Activated CD8-positive, alpha-beta memory T cell treated with anti-CD3 and anti-CD28 coated beads for 48 hours (primary cell): ENCODE measurements at regions not wholly inside any gene's neighbourhood (a gene's known extent, or its start where the extent isn't known, plus 50 kb on each side); places are given as distances from the start of the nearest gene placed in this dataset.
"Not testable (repeated sequence)": the region's sequence is repeated elsewhere in the genome, so short reads cannot be mapped to it uniquely, and the experiment has no call there.

ENCODE experiments used
- DNase-seq, 3 experiments: peaks; one replicate each; pipeline ENCODE4 v3.0.0-alpha.2; 2020; ENCODE audit warnings: low read depth in 2 of 3, low spot score in 2 of 3

DNA sequence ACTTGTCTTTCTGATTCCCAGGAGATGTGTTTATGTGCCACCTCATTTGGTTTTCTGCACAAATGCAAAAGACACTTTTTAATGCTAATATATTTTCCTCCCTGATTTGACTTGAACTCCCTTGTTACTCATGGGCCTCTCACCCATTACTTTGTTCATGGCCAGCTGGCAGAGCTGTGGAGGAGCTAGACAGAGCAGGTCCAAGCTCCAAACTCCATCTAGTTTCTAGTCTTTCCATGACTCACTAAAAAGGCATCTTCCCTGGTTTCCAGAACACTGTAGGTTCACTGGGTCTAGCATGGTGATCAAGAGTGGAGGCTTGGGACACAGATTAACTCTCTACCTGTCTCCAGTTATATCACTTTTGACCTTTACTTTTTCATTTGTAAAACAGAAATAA is 161.0 kb upstream of the SLC28A3 start:
- DNase-seq = no peak

- no peak for DNase-seq
Measured at GRCh38 chr9:84502066-84502465, 161.5 kb upstream of the SLC28A3 start.

DNA sequence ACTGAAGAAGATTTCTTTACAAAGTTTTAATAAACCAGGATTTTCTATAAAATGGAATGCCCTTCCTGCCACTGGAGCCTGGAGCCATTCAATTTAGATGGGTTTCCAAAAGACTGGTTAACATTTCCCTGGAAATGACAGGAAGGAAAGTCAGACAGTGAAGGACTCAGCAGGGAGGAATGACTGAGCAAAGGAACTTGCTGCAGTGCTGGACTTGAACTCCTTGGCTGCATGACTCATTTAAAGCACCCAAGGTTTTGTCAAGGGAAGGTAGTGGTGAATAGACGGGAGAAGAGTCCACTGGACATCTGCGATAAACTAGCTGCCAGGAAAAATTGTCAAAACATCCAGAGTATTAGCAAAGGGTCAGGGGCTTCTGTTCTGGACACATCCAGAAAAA is 163.8 kb upstream of the SLC28A3 start:
- no peak for DNase-seq

DNA sequence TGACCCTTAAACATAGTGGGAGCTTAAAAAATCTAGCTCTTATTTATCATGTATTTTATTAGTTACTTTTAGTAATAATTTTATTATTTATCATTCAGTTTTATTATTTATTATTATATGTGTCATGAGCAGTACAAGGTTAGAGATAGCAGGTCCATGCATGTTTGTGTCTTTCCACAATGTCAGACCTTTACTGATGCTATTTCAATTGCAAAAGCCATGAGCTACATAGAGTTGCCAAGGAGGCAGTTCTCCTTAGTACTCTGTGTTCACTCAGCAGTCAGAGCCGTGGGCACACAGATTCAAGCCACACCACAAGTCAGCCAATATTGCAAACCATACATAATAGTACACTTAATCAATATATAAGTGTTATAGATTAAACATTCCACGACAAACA is 157.9 kb upstream of the NTRK2 start:
- no peak for DNase-seq

DNA sequence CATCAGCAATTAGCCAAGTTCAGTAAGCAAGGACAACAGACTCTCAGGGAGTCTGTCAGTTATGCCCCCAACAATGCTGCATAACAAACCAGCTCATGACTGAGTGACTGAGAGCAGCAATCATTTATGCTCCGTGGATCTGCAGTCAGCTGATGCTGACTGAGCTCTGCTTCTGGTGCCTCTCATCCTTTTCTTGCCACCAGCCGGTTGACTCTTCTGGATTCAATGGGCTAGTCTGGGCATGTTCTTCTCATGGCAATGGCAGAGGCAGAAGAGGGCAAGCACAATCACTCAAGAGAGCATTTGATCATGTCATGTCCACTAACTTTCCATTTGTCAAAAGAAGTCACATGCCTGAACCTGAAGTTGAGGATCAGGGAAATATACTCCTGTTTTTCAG is 157.0 kb upstream of the NTRK2 start:
- DNase-seq = no peak

DNA sequence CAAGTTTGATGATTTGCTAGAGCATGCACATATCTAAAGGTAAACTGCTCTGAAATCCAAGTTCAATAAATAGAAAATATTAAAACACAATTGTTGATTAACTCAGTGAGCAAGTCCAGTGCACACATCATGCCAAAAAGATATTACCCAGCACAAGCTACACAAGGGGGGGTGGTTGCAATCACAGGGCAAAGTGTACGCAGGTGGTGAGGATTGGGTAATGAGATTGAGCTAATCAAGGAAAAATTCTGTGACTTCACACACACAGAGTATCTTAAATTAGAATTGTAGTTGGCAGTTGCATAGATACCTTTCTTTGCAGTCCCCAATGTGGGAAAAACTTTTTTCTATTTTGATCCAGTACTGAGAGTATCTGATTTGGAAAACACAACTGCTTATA is 156.1 kb upstream of the NTRK2 start:
- no peak for DNase-seq

DNA sequence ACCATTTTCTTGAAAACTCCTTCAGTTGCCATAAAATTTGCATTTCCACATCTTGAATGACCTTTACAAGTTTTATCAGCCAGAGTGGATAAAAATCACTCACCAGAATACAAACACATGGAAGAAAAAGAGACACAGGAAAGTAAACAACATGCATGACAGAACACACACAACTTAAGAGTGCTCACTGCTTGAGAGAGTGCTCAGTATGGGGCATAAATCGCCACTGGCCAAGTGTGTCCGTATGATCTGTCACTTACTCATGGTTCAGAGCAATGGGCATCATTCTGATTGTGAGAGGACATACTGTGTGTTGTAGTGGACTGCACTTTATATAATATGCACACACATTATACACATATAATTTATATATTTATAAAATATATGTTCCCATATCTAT is 155.6 kb upstream of the NTRK2 start:
- DNase-seq = no peak

DNA sequence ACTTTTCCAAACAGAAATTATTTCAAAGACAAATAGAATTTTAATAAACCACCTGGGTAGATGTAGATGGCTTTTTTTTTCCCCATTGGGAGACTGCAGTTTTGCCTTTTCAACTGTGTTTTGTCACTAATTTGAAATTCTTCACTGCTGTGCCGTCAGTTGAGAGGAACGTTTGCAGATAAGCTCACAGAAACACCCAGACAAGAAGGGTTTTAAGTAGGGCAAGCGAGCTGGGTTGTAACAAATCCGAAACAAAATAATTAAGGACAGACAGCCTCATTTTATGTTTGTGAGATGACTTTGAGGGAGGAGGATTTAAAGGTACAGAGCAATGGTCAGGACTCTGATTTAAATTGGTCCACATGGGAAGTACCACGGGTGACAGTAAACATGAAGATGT is 155.1 kb upstream of the NTRK2 start:
- no peak for DNase-seq

DNA sequence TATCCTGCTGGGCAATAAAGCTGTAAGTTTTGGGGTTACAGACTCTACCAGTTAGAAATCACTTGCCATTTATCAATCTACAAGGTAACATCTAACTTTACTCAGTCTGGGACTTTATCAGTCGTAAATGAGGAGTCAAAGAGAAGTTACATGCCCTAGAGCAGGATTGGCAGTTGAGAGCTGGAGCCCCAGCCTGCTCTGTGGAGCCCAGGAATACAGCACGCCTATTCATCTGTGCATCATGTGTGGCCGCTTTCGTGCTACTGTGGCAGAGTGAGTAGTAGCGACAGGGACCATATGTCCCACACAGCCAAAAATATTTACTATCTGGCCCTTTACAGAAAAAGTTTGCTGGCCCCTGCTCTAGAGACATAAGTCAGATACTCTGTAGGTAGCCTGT is 152.5 kb upstream of the NTRK2 start:
- DNase-seq = no peak

DNA sequence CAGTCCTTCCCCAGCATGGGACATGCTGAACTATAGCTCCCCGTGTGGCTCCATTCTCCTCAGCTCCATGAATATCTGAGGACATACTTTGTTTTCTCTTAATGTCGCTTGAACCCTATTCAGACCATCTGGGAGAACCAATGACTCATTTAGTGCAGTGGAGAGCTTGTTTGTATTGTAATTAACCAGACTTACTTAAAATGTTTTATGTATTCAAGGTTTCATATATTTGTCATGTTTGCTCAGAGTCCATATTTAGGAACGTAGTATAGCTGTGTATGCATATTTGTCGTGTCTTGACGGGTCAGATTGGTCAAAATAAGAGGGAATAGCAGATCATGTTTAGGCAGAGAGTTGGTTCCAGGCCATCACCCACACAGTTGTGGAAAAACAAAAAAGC is 150.1 kb upstream of the NTRK2 start:
- DNase-seq = no peak

DNA sequence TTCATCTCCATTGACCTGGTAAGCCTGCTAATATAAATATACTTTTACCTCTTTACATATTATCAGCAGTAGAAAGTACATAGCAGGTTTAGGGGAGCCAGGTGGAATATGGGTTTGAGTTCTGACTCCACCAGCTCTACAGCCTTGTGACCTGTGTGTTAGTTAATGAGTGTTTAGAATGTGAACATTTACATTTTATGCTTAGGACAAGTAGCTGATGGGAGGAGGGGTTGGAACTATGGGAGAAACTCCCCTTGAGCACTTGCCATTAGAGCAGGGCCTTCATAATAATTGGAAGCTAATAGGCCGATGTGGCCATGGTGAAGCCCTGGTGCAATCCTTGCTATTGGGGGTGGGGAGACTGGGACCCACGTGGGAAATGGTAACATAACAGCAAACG is 148.3 kb upstream of the NTRK2 start:
- no peak for DNase-seq

- not testable (repeated sequence) for DNase-seq
Measured at GRCh38 chr9:84526211-84526610, 143.3 kb upstream of the NTRK2 start.

DNA sequence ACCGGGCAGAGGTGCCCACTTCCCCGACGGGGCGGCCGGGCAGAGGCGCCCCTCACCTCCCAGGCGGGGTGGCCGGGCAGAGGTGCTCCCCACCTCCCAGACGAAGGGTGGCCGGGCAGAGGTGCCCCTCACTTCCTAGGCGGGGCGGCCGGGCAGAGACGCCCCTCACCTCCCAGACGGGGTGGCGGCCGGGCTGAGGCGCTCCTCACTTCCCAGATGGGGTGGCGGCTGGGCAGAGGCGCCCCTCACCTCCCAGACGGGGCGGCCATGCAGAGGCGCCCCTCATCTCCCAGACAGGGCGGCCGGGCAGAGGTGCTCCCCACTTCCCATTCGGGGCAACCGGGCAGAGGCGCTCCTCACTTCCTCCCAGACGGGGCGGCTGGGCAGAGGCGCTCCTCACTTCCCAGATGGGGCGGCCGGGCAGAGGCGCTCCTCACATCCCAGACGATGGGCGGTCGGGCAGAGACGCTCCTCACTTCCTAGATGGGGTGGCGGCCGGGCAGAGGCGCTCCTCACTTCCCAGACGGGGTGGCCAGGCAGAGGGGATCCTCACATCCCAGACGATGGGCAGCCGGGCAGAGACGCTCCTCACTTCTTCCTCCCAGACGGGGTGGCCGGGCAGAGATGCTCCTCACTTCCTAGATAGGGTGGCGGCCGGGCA is 142.3 kb upstream of the NTRK2 start:
- not testable (repeated sequence) for DNase-seq

DNA sequence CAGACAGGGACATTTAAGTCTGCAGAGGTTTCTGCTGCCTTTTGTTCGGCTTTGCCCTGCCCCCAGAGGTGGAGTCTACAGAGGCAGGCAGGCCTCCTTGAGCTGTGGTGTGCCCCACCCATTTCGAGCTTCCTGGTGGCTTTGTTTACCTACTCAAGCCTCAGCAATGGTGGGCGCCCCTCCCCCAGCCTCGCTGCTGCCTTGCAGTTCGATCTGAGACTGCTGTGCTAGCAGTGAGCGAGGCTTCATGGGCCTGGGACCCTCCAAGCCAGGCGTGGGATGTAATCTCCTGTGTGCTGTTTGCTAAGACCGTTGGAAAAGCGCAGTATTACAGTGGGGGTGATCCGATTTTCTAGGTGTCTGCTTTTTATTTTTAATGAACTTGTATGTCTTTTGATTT is 133.6 kb upstream of the NTRK2 start:
- DNase-seq = not testable (repeated sequence)

DNA sequence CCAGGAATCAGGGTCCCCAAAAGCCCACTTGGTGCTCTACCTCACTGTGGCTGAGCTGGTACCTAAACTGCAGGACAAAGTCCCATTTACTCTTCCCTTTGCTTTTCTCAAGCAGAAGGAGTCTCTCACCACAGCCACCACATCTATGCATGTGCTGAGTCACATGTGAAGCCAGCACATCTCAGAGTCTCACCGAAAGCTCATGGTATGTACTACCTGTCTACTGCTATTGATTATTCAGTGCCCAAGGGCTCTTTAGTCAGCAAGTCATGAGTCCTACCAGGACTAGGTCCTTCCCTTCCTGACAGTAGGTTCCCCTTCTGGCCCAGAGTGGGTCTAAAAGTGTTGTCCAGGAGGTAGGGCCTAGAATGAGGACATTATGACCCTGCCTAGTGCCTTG is 130.7 kb upstream of the NTRK2 start:
- DNase-seq = no peak

- DNase-seq = no peak
Measured at GRCh38 chr9:84542554-84542953, 127.0 kb upstream of the NTRK2 start.

DNA sequence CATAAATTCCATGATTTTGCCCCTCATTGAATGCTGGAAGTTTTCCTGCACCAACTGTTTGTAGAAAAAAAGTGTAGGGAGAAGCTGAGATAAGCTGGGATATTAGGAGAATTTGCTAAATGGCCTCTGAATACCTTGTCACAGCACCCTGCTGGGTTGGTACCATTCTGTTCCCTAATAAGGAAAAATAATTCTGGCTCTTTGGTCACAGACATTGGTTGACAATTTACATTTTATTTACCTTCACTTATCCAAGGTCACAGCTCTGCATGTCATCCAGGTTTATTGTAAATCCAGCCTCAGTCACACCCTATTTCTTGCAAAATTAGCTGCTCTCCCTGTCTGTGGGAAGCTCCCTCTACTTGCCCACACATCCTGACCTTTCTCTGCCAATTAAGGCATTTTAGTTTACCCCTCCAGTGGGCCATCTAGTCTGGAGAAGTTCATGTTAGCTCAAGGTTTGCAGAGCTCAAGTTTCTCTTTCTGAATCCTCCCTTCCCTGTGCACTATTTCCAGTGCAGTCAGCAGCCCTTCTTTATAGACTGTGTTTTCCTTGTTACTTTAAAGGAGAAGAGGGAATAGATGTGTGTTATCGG is 115.4 kb upstream of the NTRK2 start:
- DNase-seq = no peak

DNA sequence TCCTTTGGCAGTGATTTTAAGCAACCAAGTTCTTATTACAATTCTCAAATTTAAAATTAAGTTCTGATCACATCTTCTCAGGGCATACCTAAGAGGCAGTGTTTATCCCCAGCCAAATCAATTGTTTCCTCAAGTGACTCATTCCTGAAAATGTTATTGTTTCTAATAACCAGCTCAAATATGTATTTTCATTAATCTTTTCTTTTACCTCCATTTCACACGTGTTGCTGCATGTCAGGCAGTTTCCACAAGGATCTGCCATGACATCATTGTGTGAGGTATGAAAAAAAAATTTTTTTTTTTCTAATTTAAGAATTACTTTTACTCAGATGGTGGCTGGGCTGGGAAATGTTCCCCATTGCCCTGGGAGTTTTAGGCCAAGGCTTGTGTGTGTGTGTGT is 113.0 kb upstream of the NTRK2 start:
- no peak for DNase-seq

DNA sequence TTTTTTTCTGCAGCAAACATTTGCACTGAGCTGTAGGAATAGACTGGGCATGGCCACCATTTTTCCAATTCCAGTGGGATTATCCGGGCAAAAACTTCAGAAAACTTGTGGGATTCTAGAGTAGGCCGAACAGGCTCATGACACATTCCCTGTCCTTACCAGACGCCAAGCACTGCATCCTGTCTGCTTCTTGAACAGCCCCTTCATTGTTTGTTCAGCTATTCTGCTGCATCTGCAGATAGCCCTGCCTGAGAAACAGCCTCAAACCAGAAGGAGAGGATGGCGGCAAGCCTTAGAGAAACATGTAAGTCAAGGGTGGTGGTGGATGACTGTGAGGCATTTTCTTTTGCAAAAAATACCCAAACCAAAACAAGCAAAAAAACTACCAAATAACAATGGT is 111.8 kb upstream of the NTRK2 start:
- DNase-seq = no peak

- no peak for DNase-seq
Measured at GRCh38 chr9:84563691-84564090, 105.8 kb upstream of the NTRK2 start.

DNA sequence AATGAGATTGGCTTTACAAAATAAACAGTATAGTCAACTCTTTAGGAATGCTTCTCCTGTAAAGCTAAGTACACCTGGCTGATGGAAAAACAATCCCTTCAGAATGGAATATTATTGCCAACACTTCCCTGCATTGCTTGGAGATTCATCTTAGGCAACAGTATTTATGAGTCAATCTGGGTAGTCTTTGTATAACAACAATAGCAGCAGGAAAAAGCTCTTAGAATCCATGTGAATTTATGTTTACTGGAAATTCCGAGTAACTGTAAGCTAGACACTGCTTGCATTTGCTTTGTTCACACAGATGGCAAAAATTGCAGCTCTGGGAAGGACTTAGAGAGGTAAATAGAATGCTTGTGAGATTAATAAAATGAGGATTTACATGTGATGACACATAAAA is 101.7 kb upstream of the NTRK2 start:
- DNase-seq = no peak

DNA sequence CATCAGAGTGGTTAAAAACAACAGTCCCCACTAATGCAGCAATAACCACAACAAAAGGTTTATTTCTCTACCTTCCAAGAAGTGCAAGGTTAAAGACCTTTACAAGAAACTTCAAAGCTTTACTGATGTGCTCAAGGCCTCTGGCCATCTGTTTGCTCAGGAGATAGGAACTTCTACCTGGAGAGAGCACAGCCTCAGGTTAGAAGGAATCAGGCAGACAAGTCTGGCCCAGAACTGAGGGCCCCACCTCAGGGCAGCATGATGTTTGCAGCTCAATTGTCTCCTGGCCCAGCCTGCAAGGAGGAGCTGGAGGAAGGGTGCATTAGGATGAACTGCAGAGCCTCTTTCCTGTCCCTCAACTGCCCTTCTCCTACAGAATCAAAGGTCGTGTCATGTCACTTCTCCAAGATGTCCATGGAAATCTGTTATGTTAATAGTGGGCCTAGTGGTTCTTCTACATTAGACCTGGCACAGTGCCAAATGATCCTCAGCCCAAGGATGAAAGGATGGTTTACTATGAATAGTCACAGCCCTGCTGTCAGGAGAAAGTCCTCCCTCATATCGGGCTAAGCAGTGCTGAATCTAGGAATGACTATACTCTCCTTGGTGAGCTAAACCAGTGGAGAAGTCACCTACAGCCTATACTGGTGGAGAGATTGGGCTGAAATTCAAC is 98.9 kb upstream of the NTRK2 start:
- no peak for DNase-seq

GRCh38 chr9:84573083-84573482 is 96.4 kb upstream of the NTRK2 start:
- DNase-seq = no peak
